NCI-H1092 (cell line): ENCODE measurements at regions not wholly inside any gene's neighbourhood (a gene's known extent, or its start where the extent isn't known, plus 50 kb on each side); places are given as distances from the start of the nearest gene placed in this dataset.

ENCODE experiments used
- DNase-seq: peaks from one replicate; lab custom pipeline; 2025; lab: John Stamatoyannopoulos, UW

DNA sequence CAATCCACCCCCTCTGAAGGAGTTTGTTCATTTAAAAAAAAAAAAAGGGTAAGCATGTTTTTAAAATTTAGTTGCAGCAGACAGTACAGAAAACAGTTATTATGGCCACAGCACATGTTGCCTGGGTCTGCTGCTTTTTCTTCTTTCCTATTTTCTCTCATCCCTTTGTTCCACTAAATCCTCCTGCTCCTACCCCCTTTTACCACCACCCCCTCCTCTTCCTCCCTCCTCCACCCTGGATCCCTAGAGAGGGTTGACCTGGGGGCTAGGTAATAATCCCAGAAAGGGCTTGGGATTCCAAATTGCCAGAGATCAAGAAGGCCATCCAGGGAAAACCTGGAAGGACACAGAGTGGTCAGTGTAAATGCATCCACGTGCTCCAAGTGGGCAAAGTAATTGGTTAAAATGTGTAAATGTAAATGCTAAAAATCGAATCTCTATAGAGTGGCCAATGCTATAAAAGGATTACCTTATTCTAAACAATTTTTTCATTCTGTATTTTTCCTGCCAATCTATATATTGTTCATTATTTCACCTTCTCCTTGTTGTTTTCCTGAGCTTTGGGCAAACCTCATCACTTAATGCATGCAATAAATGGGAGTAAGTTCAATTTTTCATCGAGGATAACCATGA lies 89.0 kb upstream of the PIK3CG start:
- DNase-seq: no peak

DNA sequence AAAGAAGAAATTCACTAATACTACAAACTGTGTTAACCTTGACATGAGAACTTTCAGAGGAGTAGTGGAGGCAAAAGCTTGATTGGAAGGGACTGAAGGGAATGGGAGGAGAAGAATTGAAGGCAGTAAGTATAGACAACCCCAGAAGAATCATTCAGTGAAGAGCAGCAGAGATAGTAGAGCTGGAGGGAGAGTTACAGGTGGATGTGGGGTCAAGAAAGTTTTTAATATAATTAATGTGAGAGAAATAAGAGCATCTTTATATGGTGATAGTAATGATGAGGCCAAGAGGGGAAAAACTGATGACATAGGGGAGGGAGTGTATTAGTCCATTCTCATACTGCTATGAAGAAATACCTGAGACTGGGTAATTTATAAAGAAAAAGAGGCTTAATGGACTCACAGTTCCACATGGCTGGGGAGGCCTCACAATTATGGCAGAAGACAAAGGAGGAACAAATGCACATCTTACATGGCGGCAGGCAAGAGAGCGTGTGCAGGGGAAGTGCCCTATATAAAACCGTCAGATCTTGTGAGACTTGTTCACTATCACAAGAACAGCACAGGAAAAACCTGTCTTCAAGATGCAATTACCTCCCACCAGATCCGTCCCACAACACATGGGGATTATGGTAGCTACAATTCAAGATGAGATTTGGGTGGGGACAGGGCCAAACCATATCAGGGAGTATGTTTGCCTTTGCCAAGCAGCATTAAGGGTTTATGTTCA lies 88.3 kb upstream of the PIK3CG start:
- no peak for DNase-seq

DNA sequence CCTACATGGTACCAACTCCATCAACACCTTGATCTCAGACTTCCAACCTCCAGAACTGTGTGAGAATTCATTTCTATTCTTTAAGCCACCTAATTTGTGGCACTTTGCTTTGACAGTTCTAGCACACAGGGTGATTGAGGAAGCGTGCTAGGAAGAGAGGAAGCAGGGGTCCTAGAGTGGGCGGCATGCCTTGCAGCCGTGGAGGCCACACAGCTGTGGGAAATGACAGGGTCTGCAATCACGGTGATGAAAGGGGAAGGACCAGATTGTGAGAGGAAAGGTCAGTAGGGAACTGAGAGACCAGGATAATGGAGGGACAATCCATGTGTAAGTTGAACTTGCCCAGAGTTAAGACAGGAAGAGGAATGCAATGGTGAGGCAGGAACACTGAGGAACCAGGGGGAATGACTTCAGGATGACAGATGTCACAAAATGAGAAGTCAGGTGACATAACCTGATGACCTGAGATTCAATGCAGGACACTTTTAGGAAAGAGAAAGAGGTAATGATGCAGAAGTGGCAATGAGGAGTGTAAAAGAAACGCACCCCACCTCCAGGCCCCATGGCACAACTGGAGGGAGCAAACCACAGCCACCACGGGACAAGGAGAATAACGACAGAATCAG lies 87.3 kb upstream of the PIK3CG start:
- DNase-seq: no peak

DNA sequence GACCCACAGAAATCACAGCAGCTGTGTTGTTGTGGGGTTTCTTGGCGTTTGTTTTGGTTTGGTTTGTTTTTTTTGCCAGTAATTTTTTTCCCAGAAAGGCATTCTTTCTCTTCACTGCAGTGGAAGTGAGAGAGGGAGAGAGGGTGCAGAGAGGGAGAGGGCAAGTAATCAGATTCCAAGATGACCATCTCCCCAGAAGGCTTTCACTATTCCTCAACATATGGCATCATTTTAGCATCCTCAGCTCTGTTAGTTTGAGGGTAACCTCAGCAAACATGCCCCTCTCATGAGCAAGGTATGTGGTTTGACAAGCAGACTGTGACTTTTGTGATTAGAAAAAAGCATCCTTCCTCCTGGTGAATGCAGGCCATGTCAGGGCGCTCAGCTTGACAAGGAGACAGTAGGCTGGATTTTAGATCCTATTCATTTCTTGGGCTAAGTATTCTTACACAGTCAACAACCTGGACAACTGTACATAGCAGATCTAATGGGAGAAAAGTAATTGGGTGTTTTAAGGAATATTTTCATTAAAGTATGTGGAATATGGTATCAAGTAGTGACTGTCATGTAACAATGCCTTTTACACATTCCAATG lies 86.3 kb upstream of the PIK3CG start:
- no peak for DNase-seq

DNA sequence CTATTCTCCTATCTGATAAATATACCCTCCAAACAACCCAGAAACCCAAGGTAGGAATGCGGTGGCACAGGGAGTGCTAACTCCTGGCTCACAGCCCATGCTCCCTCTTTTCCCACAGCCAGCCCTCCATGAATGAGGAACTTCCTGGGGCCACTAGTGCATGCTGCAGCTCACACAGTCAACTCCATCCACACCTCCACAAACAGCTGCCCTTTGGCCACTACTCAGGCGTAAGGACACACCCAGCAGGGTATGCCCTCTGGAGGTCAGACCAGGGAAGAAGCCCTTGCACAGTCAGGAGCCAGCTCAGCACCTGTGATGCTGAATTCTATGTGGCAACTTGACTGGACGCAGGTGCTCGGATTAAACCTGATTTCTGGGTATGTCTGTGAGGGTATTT lies 85.2 kb upstream of the PIK3CG start:
- no peak for DNase-seq

DNA sequence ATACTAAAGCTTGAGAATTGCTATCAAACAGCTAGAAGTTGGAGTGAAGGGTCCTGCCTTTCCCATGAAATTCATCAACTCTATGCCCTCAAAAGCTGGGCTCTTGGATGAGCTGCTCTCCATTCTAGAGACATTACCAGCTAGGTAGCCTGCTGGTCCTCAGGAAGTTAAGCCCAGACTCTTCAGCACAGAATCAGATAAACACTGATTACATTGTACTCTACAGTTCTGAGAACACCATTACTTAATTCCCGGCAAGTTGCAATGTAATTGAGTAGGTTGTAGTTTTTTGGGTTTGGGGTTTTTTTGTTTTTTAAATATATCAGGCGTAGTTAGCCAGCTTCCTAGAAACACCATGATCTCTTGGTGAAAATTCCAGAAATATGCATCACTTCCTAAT lies 84.1 kb upstream of the PIK3CG start:
- DNase-seq: no peak

DNA sequence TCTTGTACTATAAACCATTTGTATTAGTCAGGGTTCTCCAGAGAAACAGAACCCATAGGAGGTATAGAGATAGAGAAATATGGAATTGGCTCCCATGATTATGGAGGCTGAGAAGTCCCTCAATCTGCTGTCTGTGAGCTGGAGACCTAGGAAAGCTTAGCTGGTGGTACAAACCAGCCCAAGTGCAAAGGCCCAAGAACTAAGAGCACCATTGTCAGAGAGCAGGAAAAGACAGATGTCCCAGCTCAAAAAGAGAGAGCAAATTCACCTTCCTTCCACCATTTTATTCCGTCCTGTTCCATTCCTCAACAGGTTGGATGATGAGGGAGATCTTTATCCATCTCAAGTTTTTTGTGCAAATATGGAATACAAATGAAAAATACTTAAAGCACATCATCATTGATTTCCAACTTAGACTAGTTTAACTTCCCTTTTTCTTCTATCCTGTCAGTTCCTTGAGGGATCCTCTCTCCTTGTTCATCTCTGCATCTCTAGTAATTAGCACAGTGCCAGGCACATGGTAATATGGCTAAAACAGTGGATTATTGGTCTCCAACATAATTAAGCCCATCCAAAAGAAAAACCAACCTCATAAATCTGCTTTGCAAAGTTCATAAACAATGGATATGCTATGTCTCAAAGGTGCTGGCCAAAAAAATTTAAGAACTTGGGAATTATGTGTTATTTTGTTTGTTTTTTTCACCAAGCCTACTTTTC lies 83.1 kb upstream of the PIK3CG start:
- DNase-seq: no peak

DNA sequence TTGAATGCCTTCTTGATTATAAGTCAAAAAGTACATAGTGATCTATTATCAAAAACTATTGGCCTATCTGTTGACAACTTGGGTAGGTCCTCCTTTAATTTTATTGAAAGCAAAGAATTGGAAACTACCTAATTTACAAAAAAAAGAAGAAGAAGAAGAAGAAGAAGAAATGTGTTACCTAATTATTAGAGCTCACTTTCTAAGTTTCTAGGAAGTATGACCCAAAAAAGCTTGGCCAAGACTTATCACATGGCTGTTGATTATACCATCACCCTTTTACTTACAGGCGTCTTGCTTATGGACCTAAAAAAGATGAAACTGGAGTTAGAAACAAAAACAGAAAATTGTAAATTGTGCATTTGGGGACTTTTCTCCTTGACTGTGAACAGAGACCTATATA lies 81.8 kb upstream of the PIK3CG start:
- DNase-seq: no peak

DNA sequence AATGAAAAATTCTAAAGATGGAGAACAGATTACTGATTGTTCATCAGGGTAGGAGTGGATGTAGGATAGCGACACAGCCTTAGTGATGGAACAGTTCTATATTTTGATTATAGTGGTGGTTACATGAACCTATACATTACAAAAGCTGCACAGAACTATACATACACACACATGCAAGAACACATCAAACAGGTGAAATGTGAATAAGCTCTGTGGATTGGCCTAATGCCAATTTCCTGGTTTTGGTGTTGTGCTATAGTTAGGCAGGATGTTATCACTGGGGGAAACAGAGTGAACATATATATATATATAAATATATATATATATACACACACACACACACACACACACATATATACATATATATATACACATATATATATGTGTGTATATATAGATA lies 76.4 kb upstream of the PIK3CG start:
- no peak for DNase-seq

DNA sequence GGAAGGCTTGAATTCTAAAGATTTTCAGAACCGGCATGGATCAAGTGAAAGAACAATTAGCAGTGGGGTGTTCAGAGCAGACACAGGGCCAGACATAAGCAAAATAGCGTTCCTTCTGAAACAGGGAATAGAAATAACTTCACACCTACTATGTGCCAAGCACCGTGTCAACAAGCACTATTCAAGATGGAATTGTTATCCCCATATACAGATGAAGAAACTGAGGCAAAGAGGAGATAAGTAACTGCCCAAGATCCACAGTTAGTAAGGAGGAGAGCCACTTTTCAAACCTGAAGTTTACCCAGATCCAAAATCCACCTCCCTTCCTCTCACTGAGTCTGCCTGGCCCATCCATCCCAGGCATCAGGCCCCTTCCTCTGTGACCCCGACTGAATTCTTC lies 73.6 kb upstream of the PIK3CG start:
- DNase-seq: no peak

DNA sequence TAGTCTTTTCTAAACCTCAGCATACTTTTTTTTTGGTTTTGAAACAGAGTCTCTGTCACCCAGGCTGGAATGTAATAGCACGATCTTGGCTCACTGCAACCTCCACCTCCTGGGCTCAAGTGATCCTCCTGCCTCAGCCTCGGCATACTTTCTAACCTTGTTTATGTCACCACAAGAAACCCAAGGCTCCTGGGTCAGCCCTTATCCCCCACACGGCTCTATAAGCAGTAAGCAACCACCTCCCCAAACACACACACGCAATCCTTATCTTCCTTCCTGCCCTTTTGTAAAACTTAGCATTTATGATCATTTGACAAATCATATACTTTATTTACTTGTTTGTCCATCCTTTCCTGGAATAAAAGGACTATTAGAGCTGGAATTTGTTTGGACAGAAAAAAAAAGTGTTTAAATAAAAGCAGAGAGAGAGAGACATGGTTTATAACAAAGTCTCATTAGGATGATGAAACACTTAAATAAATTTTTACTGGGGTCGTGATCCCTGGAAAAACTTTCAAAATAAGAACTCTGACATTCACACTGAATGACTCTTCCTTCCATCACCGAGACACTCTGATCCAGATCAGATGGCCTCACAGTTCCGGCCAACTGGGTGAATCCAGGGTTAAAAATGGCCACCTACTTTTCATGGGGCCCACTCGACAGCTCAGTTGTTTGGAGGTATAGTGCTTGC lies 72.7 kb upstream of the PIK3CG start:
- DNase-seq: no peak

DNA sequence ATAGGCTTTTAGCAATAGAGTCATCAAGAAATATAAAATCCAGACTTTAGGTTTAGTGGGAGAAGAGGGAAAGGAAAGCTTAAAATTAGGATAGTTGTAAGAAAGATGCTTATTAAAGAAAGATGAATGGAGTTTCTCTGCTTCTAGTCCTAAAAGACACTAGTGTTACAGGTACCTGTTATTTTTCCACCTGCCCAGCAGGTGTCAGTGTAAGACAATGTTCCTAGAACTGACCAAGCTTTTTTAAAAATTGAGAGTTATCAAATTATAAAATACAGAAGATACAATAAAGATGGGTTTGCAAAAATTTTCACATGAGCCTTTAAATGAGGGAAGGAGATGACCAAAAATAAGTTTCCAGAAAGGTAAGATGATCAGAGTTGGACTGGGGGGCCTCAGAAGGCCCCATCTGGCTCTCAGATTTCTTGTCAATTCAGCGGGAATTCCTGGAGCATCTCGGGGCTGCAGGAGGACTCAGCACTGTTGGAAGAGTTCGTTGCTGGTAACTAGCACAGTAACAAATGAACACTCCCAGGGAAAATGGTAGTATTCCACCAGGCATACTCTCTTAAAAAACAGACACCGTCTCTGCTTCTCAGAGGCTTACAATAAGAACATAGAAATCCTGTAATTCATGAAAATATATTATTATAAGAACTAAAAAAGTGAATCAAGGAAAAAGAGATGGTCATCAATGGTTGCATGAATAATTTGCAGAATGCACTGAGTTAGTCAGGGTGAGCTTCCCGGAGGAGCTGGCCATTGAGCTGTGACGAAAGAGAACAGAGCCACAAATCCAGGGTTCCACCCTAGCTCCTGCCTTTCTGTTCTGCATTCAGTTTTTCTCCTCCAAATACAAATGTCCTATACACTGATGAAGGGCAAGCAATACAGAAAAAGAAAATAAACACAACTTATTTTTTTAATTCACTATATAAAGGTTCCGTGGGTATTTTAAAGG lies 71.8 kb upstream of the PIK3CG start:
- peak; percentile 20 for DNase-seq

DNA sequence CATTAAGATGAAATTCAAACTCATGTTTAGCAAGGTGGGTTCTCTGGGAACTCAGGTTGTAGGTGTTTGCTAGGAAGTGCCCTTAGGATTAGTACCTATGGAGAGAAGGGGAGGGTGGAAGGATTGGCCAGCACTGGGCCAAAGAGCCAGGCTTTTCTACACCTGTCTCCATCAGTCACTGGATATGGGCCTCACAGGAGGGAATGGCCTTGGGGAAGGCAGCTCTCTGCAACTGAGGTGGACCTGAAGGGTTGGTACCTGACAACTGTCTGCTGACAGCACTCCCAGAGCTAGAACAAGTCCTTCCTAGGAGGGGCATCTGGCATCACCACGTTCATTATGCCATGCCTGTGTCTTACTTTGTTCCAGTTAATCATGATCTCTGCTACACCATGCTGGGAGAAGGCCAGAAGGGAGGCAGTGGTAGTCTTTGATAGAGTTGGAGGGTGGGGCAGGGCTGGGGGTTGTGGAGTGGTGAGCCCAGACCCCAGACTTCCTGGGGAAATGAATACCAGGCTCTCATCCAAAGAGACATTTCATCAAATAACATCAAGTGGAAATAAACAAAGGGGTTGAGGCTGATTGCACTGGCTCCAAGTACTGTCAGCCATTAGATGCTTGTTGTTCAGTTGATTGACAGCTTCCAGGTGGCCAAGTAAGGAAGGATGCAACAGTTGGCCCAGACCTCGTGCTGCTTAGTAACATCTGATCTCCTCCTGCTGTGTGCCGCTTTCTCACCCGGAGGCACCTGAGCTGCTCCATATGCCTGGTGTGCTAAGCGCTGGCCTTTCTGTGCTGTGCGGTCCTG lies 70.6 kb upstream of the PIK3CG start:
- no peak for DNase-seq

DNA sequence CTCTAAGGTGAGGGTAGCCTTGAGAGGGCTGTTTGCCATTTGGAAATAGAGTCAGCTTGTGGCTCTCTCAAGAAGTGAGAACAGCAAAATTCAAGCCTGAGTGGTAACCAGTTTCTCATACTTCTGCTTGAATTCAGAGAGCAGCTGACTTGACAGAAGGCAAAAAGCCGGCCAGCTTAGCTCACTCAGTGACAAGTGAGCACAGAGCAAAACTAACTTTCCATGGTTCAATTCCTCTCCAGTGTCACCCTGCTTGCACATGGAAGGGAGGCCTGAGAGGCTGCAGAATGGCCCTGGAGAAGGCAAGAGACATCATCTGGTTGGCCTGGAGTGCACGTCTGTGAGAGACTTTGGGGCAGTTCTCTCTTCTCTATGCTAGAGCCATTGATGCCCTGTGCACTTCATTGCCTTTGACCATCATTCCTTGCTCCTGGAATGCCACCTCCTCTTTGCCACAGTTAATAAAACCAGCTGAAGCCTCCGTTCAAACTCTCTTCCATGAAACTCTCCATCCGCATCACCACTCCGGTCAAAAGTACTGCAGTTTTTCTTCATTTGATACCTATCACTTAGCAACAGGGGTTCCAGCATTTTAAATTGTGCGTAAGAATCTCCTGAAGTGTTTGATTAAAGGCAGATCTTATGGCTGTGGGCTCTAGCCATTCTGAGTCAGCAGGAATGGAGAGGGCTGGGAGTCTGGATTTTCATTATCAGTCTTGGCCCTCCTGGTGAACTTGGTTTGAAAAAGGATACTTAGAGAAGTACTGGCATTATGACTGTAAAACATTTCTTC lies 69.8 kb upstream of the PIK3CG start:
- no peak for DNase-seq

DNA sequence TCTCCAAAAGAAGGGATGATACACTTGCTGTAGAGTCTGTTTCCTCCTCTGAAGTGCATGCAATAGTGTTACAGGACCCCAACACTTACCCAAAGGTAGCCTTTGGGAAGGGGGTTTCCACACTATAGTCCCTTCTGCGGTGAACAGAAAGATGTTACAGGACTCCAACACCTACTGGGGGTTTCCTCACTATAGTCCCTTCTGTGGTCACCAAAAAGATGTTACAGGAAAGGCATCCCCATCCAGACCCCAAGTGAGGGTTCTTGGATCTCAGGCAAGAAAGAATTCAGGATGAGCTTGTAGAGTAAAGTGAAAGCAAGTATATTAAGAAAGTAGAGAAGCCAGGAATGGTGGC lies 69.2 kb upstream of the PIK3CG start:
- DNase-seq: no peak

DNA sequence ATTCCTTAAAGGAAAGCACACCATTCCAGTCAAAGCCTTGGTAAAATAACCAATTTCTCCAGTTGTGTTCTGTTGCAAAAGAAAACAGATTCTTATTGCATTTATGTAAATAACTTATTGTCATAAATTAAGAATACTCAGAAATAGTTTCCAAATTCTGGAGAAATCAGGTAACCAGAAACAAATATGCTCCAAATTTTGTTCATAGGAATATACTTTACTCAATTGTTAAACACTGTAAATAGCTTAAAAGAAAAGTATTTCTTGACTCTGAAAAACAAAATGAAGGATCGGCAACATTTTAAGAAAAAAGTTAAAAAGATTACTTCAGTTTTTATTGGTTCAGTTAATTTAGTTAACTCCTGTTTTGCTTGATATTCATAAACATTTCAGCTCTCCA lies 67.1 kb upstream of the PIK3CG start:
- no peak for DNase-seq

DNA sequence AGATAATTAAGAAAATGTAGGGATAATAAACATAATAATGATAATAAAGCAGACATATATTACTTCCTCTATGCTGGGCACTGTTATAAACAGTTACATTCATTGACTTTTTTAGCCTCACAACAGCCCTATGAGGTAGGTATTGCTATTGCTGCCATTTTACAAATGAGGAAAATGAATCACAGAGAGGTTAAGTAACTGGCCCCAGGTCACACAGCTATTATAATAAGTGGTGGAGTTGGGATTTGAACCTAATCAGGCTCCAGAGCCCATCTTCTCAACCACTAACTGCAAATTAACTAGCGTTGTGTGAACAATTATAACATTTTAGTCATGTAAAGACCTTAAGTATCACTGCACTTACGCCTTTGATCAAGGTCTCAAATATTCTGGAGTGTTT lies 62.5 kb upstream of the PIK3CG start:
- DNase-seq: no peak

DNA sequence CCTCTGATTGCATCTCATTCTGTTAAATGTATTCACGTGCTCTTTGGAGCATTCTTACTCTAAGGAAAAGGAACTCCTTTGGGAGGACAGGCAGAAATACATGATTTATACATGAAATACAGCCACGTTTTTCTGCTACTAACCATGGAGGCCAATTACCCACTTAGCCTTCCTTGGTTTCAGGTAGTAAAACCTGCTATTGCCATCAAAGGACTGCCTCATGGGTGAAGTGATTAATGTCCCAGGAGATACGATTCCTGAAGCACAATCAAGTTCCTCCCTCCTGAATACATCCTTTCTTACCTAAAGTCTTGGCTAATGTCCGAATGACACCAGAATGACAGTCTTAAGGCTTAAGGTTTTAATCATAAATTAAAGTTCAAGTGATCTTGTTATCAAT lies 58.5 kb upstream of the PIK3CG start:
- DNase-seq: no peak

DNA sequence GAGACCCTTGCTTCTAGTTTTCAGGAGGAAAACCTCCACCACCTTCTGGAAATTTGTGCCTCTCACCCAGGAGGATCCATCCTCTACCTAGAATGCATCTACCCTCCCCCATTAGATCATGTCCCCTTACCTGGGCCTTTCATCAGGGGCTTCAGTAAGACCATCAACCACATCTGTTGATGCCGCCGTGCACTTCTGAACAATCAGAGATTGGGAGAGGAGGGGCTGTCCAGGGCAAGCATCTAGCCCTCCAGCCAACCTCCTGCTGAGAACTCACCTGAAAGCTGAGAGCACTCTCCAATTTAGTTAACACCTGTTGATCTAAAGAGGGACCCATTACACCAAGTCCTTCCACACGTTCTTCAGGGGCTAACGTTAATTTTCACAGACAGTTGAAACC lies 57.6 kb upstream of the PIK3CG start:
- no peak for DNase-seq
